GM20000 (cell line): ENCODE measurements at regions not wholly inside any gene's neighbourhood (a gene's known extent, or its start where the extent isn't known, plus 50 kb on each side); places are given as distances from the start of the nearest gene placed in this dataset.
"Not testable (repeated sequence)": the region's sequence is repeated elsewhere in the genome, so short reads cannot be mapped to it uniquely, and the experiment has no call there.

Experiments
- DNase-seq: peaks from one replicate; pipeline ENCODE4 v3.0.0; 2012; ENCODE audit warnings: low spot score
- TF ChIP-seq, protein P1 (sequence below): IDR thresholded peaks from 2 replicates; pipeline ENCODE4 v1.5.1; 2012; ENCODE audit warnings: mild to moderate bottlenecking, control low read depth; ENCODE audit errors: extremely low read depth, missing control alignments

DNA sequence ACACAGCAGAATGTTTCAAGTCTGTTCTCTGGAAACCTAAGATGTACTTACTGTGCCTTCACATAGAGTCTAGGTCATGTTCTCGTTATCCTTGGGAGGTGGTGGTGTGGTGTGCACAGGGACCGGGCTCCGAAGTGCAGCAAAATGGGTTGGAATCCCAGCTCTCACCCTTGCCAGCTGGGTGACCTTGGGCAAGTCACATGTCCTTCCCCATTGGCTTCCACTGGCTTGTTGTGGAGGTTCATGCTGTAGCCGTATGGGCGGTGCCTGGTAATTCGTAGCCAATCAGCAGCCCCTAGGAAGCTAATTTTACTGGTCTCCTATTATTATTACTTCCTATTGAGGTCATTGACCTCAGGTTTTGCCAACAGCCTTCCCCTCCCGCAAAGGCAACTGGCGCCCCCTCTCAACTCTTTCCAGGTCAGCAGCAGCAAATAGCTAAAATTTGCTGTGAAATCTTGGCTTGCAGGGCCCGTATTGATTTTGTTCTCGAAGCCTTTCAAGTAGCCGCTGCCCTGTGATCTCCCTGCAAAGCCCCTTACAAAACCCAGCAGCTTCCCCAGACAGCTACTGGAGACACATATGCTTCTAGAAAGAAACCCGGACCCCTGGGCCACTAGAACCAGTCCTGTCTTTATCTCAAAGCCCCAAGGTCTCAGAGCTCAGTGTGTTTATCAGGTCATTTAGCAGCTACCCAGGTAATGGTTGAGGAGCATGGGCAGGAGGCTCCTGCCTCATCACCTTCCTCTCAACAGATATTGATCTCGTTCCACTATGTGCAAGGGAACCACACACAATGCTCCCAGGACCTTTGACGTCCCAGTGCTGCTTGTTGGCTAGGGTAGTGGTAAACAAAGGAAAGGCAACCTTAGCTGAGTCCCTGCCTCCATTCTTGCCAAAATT is 66.5 kb upstream of the SLC1A4 start:
- no peak for DNase-seq
- TF ChIP-seq, protein P1, sequence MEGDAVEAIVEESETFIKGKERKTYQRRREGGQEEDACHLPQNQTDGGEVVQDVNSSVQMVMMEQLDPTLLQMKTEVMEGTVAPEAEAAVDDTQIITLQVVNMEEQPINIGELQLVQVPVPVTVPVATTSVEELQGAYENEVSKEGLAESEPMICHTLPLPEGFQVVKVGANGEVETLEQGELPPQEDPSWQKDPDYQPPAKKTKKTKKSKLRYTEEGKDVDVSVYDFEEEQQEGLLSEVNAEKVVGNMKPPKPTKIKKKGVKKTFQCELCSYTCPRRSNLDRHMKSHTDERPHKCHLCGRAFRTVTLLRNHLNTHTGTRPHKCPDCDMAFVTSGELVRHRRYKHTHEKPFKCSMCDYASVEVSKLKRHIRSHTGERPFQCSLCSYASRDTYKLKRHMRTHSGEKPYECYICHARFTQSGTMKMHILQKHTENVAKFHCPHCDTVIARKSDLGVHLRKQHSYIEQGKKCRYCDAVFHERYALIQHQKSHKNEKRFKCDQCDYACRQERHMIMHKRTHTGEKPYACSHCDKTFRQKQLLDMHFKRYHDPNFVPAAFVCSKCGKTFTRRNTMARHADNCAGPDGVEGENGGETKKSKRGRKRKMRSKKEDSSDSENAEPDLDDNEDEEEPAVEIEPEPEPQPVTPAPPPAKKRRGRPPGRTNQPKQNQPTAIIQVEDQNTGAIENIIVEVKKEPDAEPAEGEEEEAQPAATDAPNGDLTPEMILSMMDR = no peak

- no peak for DNase-seq
- TF ChIP-seq, protein P1 = no peak
These were observed 65.9 kb upstream of the SLC1A4 start for GRCh38 chr2:64923385-64923710.

- DNase-seq = no peak
These were observed 64.8 kb upstream of the SLC1A4 start for GRCh38 chr2:64924170-64924934.

GRCh38 chr2:64925930-64926722 is 63.1 kb upstream of the SLC1A4 start:
- DNase-seq = not testable (repeated sequence)

More at GRCh38 chr2:64924170-64924934, 64.8 kb upstream of the SLC1A4 start:
- TF ChIP-seq, protein P1 = no peak

DNA sequence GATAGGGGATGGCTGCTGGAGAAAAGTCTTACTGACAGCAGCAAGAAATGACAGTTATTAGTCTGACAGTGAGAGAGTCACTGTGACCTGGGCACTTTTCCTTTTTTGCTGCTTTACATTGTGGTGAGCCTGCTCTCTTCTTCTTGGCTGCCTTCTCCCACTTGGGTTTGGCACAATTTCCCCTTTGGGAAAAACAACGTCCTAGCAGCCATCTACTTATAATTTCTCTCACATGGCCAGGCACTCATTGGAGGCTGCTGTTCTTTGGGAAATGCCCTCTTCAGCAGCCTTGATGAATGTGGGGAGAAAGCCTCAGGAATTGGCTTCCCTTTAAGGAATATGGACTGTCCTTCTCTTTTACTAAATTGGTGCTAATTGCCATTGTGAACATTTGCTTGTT is 60.4 kb upstream of the SLC1A4 start:
- TF ChIP-seq, protein P1 = no peak
- DNase-seq = no peak

GRCh38 chr2:64929333-64929732 is 59.9 kb upstream of the SLC1A4 start:
- no peak for DNase-seq
- TF ChIP-seq, protein P1 = no peak

GRCh38 chr2:64930258-64930671 is 58.9 kb upstream of the SLC1A4 start:
- TF ChIP-seq, protein P1 = no peak
- no peak for DNase-seq
